PFSK-1 (cell line): ENCODE measurements at regions not wholly inside any gene's neighbourhood (a gene's known extent, or its start where the extent isn't known, plus 50 kb on each side); places are given as distances from the start of the nearest gene placed in this dataset.

Experiments used
- FOXP2 ChIP-seq: optimal IDR thresholded peaks from 2 replicates; pipeline ENCODE3; 2011; ENCODE audit warnings: borderline replicate concordance, control low read depth, inconsistent platforms; ENCODE audit not compliant: insufficient read depth; ENCODE audit errors: extremely low read length, extremely low read depth
- POLR2AphosphoS5 ChIP-seq: IDR thresholded peaks from 2 replicates; pipeline ENCODE4 v1.6.1; 2012; ENCODE audit warnings: low read depth, mild to moderate bottlenecking, control low read depth, low read length, moderate library complexity
- SIN3A ChIP-seq: IDR thresholded peaks from 2 replicates; pipeline ENCODE4 v1.6.1; 2012; ENCODE audit warnings: mild to moderate bottlenecking, low read length, moderate library complexity, borderline replicate concordance; ENCODE audit not compliant: insufficient read depth
- TAF1 ChIP-seq: IDR thresholded peaks from 2 replicates; pipeline ENCODE4 v1.6.1; 2012; ENCODE audit warnings: low read length, control low read depth, borderline replicate concordance; ENCODE audit not compliant: insufficient read depth
- TF ChIP-seq, protein P1 (sequence below), 2 experiments: IDR thresholded peaks; 2 replicates each; pipeline versions ENCODE4 v1.6.1 to v1.8.0; 2011 to 2012; ENCODE audit warnings: low read depth in 2 of 2, low read length in 2 of 2, control low read depth in 1 of 2, inconsistent platforms in 1 of 2, mild to moderate bottlenecking in 1 of 2, moderate library complexity in 1 of 2; ENCODE audit not compliant: insufficient read depth in 1 of 2

DNA sequence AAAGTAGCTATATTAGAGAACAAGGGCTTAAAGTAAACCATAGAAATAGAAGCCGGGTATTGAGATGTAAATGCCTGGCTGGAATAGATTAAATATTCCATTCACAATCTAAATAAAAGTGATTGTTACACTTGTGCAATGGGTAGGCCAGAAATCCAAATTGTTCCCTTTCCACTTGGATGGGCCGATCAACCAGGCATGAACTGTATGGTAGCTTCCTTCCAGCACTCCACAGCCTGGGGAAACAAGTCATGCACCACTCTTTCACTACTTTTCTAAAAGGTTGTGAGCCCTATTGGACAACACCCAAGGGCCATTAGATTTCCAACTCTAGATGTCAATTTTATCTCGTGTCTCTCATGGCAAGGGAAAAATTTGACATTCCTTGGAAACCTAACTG lies 407.3 kb upstream of the HSFY2 start:
- TF ChIP-seq FOXP2 (no peak), POLR2AphosphoS5 (no peak), TAF1 (no peak), SIN3A (no peak)
- TF ChIP-seq, protein P1, sequence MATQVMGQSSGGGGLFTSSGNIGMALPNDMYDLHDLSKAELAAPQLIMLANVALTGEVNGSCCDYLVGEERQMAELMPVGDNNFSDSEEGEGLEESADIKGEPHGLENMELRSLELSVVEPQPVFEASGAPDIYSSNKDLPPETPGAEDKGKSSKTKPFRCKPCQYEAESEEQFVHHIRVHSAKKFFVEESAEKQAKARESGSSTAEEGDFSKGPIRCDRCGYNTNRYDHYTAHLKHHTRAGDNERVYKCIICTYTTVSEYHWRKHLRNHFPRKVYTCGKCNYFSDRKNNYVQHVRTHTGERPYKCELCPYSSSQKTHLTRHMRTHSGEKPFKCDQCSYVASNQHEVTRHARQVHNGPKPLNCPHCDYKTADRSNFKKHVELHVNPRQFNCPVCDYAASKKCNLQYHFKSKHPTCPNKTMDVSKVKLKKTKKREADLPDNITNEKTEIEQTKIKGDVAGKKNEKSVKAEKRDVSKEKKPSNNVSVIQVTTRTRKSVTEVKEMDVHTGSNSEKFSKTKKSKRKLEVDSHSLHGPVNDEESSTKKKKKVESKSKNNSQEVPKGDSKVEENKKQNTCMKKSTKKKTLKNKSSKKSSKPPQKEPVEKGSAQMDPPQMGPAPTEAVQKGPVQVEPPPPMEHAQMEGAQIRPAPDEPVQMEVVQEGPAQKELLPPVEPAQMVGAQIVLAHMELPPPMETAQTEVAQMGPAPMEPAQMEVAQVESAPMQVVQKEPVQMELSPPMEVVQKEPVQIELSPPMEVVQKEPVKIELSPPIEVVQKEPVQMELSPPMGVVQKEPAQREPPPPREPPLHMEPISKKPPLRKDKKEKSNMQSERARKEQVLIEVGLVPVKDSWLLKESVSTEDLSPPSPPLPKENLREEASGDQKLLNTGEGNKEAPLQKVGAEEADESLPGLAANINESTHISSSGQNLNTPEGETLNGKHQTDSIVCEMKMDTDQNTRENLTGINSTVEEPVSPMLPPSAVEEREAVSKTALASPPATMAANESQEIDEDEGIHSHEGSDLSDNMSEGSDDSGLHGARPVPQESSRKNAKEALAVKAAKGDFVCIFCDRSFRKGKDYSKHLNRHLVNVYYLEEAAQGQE (IDR thresholded peaks at IDR 0.05; ENCODE audit: insufficient read depth in 1 of 2, low read depth in 2 of 2, low read length in 2 of 2) = no peak

DNA sequence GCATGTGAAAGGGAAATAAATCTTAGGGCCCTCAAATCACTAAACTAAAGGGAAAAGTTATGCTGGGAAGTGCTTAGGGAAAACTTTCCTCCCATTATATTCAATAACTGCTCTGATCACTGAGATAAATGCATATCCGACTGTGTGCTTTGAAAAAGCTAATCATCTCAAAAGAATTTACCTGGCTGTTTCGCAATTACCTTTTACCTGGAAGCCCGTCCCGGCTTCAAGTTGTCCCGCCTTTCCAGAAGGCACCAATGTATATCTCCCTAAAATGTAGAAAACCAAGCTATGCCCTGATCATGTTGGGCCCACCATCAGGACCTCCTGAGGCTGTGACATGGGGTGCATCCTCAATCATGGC lies 394.6 kb upstream of the HSFY2 start:
- TF ChIP-seq, protein P1 (IDR thresholded peaks at IDR 0.05; ENCODE audit: insufficient read depth in 1 of 2, low read depth in 2 of 2, low read length in 2 of 2) = no peak
- TF ChIP-seq TAF1 (no peak), SIN3A (no peak), FOXP2 (no peak), POLR2AphosphoS5 (no peak)

DNA sequence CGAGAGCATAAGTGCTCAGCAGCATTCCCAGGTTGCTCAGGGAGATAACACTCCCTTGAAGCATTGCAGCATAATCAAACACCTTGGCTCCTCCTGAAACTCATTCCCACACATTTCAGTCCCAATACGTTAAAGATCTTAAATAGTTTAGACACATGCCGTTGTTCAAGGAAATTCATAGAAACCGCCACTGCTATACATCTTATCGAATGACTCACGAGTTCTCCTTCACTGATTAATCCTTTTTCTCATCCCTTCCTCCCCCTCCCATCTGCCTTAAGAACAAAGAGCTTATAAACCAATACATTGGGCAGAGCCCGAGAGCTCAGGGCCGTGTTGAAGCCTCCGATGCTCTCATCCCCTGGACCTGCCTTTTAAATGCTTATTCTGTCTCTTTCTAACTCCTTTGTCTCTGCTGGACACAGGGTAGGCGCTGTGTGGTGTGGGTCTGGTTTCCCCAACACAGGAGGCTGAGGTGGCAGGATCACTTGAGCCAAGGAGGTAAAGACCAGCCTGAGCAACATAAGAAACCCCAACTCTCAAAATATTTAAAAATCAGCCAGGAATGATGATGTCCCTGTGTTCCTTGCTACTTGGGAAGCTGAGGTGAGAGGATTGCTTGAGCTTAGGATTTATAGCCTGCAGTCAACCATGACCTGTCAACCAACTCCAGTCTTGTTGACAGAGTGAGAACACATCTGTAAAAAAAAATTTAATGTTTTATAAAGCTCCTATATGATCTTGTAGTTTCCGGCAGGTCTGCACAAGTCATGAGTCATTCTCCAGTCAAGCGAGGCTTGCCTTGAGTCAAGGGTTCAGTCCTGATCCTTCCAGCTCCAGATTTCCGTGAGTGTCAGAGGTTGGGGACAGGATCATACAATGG lies 394.0 kb upstream of the HSFY2 start:
- no peak for TF ChIP-seq FOXP2
- TF ChIP-seq, protein P1 (IDR thresholded peaks at IDR 0.05; ENCODE audit: insufficient read depth in 1 of 2, low read depth in 2 of 2, low read length in 2 of 2) = no peak
- no peak for TF ChIP-seq POLR2AphosphoS5
- no peak for TF ChIP-seq SIN3A
- TF ChIP-seq TAF1 = no peak

DNA sequence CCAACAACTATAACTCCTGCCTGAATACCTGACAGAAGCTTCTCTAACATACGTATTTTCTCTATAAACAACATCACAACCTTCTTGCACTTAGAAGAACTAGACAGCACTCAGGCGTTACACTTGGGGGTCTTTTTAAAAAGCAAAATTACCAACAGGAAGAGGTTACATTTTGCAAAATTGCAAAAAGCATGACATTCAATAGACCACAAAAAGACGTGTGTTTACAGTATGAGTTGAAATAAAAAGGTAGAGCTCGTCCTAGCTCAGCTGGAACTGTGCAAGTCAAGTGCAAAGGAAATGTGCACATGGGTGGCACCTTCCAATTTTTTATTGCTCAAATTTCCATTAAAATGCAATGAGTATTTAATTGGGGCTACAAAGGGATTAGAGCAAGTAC lies 375.2 kb upstream of the HSFY2 start:
- no peak for TF ChIP-seq SIN3A

DNA sequence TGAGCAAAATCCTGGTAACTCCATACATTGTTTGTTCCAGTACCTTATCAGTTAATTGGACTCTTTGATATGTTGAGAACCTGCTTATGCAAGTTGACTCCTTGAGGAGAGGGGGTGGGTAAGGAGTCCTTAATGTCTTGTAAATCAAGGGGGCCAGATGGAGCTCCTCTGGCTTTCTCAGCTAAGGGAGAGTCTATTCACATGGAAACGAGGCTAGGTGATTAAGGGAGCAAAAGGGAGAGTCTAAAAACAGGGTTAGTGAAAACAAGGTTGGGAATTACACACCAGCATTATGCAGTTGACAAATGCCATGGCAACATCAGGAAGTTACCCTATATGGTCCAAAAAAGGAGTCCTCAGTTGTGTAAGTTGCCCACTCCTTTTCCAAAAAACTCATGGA lies 372.8 kb upstream of the HSFY2 start:
- TF ChIP-seq, protein P1 (IDR thresholded peaks at IDR 0.05; ENCODE audit: insufficient read depth in 1 of 2, low read depth in 2 of 2, low read length in 2 of 2) = no peak
- TF ChIP-seq SIN3A (no peak), POLR2AphosphoS5 (no peak), FOXP2 (no peak)
